ENCODE measurements at regions not wholly inside any gene's neighbourhood (a gene's known extent, or its start where the extent isn't known, plus 50 kb on each side); places are given as distances from the start of the nearest gene placed in this dataset.

GRCh38 chr9:22210262-22210661 lies 201.2 kb upstream of the CDKN2B start:
- H3K4me1 Mint-ChIP-seq = no peaks in the 10 kb centered on the region
- Histone ChIP-seq H3K27ac (ENCODE audit: insufficient read length, low read depth, low read length) (no peak overlapping the region), H2AFZ (ENCODE audit: low read length) (no peak overlapping the region), H3K18ac (ENCODE audit: insufficient read length, low read depth, low read length) (no peak overlapping the region), H4K20me1 (ENCODE audit: control insufficient read depth, insufficient read depth, insufficient read length) (no peaks in the 10 kb centered on the region), H2BK5ac (ENCODE audit: insufficient read length, low read length) (no peak overlapping the region), H3K4me2 (ENCODE audit: insufficient read depth, insufficient read length, low read length) (no peak overlapping the region), H3K23me2 (ENCODE audit: insufficient read length, low read depth, low read length, poor library complexity, severe bottlenecking) (no peaks in the 10 kb centered on the region), H2BK120ac (ENCODE audit: low read depth, low read length, poor library complexity, severe bottlenecking) (no peak overlapping the region), H3K79me1 (ENCODE audit: insufficient read depth, low read depth, low read length, poor library complexity, severe bottlenecking) (no peaks in the 10 kb centered on the region), H3T11ph (ENCODE audit: low read length) (no peak overlapping the region), H2BK15ac (ENCODE audit: low read depth, low read length) (no peak overlapping the region), H2BK20ac (ENCODE audit: low read depth, low read length, poor library complexity, severe bottlenecking) (no peak overlapping the region), H3K56ac (ENCODE audit: insufficient read length, low read depth, low read length) (no peak overlapping the region), H2BK12ac (ENCODE audit: insufficient read length, low read depth, low read length) (no peak overlapping the region), H3K23ac (ENCODE audit: insufficient read length, low read depth, low read length) (no peak overlapping the region), H3K9me3 (ENCODE audit: control insufficient read depth, low read depth, low read length) (no peaks in the 10 kb centered on the region), H3K14ac (ENCODE audit: insufficient read depth, low read length) (no peak overlapping the region), H4K8ac (replicated peaks; ENCODE audit: insufficient read length, low read depth, low read length) (no peak overlapping the region), H3K27me3 (ENCODE audit: insufficient read depth, low read length) (no peaks in the 10 kb centered on the region), H3K4me1 (ENCODE audit: insufficient read depth, low read length) (no peaks in the 10 kb centered on the region), H2AK5ac (ENCODE audit: insufficient read length, low read length) (no peak overlapping the region), H3K79me2 (ENCODE audit: insufficient read depth, low read length) (no peaks in the 10 kb centered on the region), H3K4ac (ENCODE audit: low read depth, low read length) (no peak overlapping the region), H4K5ac (ENCODE audit: insufficient read length, low read depth, low read length) (no peak overlapping the region), H3K9ac (ENCODE audit: extremely low read depth, insufficient read length, low read length) (no peak overlapping the region), H4K91ac (ENCODE audit: insufficient read length, low read depth, low read length) (no peak overlapping the region)
- no peaks in the 10 kb centered on the region for H3K27me3 Mint-ChIP-seq (ENCODE audit: low read depth)
- no peaks in the 10 kb centered on the region for H3K9me3 Mint-ChIP-seq
- H3K27ac Mint-ChIP-seq = no peak overlapping the region
- WGBS (ENCODE audit: extremely low coverage, insufficient read length, low lambda C conversion rate) = no CpG with 5 or more reads among the region's 1 CpG
- no peak overlapping the region for H3K4me3 Mint-ChIP-seq
- TF ChIP-seq CTCF (conservative IDR thresholded peaks at IDR 0.05) = no peak
- DNase-seq = no peak
- no peaks in the 10 kb centered on the region for H3K36me3 Mint-ChIP-seq (ENCODE audit: insufficient read depth in 1 of 3, low read depth in 3 of 3)

Measured in H9 (cell line).